Stimulated activated CD8-positive, alpha-beta memory T cell treated with anti-CD3 and anti-CD28 coated beads, Interleukin-4, amount 100 ng/mL, for 24 hours (primary cell): ENCODE measurements at regions not wholly inside any gene's neighbourhood (a gene's known extent, or its start where the extent isn't known, plus 50 kb on each side); places are given as distances from the start of the nearest gene placed in this dataset.

Source experiments
- DNase-seq: peaks from one replicate; pipeline ENCODE4 v3.0.0-alpha.2; 2020; ENCODE audit warnings: low read depth

DNA sequence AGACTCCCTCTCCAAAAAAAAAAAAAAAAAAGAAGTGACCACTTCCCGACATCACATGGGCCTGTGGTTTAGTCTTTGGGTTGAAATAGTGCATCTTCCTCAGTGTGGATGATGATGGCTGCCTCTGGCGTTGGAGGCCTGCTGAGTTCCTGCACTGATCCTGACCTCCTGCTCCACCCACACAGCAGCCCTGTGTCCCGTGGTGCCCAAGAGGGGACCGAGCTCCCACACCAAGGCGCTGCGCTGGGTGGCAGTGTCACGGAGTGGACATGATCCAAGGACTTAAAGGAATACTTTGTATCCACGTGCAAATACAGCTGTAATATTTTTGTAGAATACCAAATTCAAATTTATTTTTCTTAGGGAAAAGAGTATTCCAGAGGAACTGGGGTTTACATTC, 109.2 kb upstream of the PHACTR3 start:
- DNase-seq, result no peak

DNA sequence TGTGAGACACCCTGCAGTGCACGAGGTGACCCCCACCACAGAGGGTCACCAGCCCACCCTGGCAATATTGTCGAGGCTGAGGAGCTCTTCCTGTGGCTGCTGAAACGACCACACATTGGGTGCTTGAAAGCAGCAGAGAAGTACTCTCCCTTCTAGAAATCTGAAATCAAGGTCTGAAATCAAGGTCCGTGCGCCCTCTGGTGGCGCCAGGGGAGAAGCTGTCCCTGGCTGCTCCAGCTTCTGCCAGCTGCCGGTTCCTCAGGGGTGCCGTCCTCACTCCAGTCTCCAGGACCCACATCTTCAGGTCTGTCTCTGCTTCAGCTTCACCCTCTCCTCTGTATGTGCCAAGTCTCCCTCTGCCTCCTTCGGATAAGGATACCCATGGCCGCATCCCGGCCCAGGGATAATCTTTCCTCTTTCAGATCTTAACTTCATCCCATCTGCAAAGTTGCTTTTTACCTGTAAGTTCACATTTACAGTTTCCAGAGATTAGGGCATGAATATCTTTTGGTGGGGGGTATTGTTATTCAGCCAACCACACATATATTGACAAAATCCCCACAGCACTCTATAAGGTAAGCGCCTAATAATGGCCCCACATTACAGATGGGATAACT, 108.3 kb upstream of the PHACTR3 start:
- DNase-seq, result peak; percentile 46

DNA sequence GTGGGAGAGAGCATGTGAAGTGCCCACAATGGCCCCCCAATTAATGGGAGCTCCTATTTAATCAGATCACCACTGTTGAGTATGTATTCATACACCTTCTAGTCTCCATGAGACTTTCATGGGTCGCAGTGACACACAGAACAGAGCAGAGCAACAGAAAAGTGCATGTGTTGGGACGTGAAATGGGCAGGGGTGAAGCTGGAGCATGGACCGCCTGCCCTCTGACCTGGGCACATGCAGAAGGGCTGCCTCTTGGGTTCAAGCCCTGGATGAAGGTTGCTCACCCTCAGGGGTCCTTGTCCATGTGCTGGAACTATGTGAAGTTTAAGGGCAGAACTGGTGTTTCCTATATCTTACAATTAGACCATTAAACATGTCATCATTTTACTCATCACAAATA, 106.0 kb upstream of the PHACTR3 start:
- no peak for DNase-seq

DNA sequence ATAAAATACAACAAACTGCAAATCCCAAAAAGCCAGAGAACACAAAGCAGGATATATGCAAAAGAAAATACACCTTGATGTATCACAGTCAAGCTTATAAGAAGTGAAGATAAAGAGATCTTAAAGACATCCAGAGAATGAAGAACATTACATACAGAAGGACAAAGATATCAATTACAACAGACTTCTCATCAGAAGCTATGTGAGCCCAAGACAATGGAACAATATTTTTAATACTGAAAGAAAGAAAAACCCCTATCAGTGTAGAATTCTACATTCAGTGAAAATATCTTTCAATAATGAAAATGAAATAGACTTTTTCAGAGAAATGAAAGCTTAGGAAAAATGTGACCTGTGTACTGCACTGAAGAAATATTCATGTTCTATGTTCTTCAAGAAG, 104.5 kb upstream of the PHACTR3 start:
- DNase-seq, result no peak

DNA sequence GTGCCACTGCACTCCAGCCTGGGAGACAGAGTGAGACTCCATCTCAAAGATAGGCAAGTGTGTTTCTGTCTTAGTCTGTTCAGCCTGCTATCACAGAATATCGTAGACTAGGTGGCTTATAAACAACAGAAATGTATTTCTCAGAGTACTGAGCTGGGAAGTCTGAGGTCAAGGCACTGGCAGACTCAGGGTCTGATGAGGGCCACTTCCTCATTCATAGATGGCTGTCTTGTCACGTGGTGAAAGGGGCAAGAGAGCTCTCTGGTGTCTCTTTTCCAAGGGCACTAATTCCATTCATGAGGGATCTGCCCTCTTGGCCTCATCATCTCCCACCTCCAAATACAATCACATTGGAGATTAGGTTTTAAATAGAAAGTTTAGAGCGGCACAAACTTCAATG, 95.6 kb upstream of the PHACTR3 start:
- DNase-seq, result no peak

DNA sequence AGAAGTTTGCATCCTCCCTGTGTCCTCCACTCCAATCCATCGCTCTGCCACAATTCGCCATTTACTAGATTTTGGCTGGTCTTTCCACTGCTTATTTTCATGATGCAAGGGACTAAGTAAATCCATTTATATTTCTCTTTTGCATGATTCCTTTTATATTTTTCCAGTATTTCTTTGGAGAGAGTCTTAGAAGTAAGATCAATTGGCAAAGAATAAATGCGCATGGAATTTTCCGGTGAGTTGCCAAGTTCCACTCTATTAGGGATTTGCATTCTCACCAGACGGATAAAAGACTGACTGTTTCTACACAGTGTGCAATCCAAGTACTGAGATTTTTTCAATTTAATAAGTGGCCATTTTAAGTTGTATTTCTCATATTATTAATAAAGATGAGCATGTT, 91.7 kb upstream of the PHACTR3 start:
- no peak for DNase-seq

DNA sequence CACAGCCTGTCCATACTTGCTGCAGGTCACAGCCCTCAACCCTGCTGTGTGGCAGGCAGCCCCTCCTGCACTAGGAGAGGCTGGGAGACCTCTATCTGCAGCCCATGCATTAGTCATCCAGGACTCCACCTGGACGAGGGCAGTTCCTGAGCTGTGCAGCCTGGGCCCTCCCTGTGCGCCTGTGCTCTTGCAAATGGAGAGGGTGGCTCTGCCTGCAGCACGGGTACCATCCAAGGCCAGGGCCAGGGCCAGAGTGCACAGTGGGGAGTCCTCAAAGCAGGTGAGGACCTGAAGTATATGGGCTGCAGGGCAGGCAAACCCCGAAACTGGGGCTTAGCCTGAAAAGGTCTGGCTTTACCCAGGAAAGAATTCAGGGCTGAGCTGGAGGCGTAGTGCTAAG, 89.8 kb upstream of the PHACTR3 start:
- no peak for DNase-seq

DNA sequence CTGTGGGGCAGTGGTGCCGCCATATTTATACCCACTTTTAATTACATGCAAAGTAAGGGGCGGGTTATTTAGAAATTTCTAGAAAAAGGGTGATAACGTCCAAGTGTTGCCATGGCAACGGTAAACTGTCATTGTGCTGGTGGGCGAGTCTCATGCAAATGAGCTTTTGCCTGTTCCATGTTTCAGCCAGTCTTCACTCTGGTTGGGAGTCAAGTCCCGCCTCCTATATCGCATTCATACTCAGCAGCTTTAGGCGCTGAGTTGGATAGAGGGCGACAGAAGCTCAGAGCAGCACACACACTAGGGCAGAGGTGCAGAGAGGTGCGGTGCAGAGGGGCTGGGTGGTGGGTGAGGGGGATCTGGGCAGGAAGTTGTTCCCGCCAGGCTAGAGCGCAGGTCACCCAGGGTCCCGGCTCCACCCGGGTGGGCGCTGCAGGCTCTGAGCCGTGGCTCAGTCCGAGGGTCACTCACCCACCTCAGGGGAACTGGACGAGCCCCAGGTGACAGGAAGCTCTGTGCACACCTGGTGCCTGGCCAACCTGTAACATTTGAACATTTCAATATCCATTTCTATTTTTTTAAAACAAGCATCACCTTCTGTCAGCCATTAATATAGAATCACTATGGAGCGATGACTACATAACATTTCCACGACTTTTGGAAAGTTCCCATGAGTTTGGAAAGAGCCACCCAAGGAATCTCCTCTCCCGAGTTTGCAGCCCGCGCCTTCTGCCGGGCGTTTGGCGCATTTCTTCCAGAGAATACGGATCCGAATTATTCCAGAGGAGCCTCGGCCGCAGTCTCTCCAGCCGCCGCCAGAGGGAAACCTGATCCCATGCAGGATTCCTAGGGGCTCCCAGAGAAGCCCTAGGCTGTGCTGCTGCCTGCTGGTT, 89.1 kb upstream of the PHACTR3 start:
- no peak for DNase-seq

DNA sequence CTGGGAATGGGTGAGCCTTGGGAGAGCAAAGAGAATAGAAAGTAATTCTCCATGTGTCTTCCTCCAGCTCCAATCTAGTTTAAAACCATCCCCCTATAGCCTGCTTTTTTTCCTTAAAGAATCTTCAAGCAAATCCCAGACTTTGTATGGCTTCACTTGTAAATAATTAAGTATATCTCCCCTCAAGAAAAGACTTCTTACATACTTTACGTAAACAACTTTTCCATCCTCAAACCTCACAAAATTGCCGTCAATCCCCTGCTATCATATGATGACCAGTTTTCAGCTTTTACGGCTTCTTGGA, 88.5 kb upstream of the PHACTR3 start:
- DNase-seq, result no peak

DNA sequence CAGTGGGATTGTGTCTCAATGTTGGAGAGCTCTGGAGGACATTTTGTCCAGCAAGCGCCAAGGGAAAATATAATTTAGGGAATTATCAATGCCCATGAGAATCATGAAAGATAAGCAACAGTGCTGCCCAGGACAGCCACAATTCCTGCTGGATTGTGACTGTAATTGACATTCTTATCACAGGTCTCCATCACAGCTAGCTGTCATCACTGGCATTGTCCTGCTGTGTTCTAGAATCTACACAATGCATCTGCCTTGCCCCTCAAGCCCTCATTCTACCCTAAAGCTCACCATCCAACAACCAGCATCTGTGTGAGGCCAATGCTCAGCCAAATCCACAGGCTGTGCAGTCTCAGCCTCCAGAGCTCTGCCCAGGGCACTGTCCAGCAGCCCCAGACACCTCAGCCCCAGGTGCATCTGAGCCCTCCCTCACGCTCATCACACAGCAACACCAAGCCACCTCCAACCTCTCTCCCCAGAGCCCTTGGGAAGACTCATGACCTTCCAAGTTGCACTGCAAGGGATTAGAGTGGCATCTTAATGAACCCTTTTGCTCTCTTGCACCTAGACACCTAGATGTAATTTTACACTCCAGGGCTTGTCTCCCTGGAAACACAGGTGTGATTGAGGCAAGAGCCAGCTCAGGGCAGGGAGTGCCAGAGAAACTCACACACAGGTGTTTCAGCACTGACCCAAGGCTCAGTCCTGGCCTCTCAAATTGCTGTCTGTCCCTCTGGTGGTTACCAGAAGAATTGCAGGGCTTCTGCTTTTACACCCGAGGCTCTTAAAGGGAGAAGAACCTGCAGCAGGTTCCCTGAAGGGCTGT, 85.2 kb upstream of the PHACTR3 start:
- no peak for DNase-seq

DNA sequence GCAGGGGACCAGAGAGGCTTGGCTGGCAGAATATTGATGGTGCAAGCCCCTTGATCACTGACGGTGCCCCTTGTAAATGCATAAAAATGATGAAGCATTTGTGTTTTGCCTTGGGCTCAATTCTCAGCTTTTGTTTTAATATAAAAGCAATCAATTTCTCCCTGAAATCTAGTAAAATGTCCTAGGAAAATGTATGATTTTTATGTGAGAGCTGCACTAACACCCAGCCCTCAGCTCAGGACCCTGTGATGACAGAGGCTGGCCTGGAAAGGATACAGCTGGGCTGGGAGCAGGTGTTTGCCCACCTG, 84.7 kb upstream of the PHACTR3 start:
- no peak for DNase-seq

DNA sequence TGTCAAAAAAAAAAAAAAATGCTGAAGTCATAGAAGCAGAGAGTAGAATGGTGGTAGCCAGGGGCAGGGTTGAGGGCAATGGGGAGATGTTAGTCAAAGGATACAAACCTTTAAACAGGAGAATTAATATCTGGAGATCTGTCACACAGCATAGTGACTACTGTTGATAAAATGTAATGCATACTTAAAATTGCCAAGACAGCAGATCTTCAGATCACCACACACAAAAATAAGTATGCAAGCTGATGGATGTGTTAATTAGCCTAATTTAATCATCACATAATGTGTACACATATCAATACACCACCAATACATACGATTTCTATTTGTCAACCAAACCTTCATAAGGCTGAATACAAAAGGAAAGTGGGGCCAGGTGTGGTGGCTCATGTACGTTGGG, 83.5 kb upstream of the PHACTR3 start:
- no peak for DNase-seq

DNA sequence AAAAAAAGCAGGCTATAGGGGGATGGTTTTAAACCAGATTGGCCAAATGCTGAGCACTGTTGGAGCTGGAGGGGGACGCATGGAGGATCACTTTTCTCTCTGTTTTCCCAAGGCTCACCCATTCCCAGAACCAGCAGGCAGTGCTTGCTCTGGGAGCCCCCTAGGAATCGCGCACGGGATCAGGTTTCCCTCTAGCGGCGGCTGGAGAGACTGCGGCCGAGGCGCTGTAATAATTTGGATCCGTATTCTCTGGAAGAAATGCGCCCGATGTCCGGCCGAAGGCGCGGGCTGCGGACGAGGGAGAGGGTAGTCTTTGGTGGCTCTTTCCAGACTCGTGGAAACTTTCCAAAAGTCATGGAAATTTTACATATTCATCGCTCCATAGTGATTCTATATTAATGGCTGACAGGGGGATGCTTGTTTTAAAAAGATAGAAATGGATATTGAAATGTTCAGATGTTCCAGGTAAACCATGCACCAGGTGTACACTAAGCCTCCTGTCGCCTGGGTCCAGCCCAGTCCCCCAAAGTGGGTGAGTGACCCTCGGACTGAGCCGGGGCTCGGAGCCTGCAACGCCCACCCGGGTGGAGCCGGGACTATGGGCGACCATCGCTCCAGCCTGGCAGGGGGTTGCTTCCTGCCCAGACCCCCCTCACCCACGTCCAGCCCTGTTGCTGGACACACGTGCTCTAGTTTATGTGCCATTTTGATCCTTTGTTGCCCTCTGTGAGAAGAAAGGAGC, 78.7 kb upstream of the PHACTR3 start:
- peak; percentile 15 for DNase-seq

GRCh38 chr20:59526242-59527225, 77.8 kb upstream of the PHACTR3 start:
- DNase-seq, result no peak

- DNase-seq, result no peak
Measured at GRCh38 chr20:59530782-59531181, 73.6 kb upstream of the PHACTR3 start.

- DNase-seq, result no peak
Measured at GRCh38 chr20:59537991-59538390, 66.3 kb upstream of the PHACTR3 start.

DNA sequence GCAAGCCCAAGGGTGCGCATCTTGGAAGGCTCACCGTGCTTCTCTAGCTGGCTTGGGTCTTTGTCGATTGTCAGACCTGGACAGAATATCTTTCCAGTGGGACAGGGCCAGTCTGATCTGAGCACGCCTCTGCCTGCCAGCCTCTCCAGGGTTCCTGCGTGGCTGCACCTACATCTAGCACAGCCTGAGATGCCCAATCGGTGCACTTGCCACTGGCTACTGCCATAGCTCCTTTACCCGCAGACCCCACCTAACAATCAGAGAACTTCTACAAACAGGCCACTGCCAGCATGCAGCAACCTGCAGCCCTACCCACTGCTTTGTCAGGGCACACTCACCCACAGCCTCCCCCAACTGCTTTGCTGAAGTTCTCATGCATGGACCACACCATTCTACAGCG, 56.7 kb upstream of the PHACTR3 start:
- DNase-seq, result no peak
